NB4 (cell line): ENCODE measurements at regions not wholly inside any gene's neighbourhood (a gene's known extent, or its start where the extent isn't known, plus 50 kb on each side); places are given as distances from the start of the nearest gene placed in this dataset.

Experiments used
- DNase-seq: peaks from one replicate; pipeline ENCODE4 v3.0.0; 2010; ENCODE audit warnings: low read depth
- H3K4me3 ChIP-seq: one replicate; pipeline ENCODE4 v1.5.1; 2011; ENCODE audit warnings: mild to moderate bottlenecking, low read depth, low read length, moderate library complexity
- MYC ChIP-seq: IDR thresholded peaks from 2 replicates; pipeline ENCODE4 v1.6.1; 2011; ENCODE audit warnings: low read depth, low read length
- POLR2A ChIP-seq: IDR thresholded peaks from 2 replicates; pipeline ENCODE4 v1.6.1; 2011; ENCODE audit warnings: mild to moderate bottlenecking; ENCODE audit not compliant: insufficient read length; ENCODE audit errors: extremely low read depth
- TF ChIP-seq, protein P1 (sequence below): IDR thresholded peaks from 2 replicates; pipeline ENCODE4 v1.6.1; 2011; ENCODE audit warnings: low read depth, low read length
- TF ChIP-seq, protein P2 (sequence below): IDR thresholded peaks from one replicate; pipeline ENCODE4 v1.5.1; 2012; ENCODE audit warnings: low read depth, low read length

DNA sequence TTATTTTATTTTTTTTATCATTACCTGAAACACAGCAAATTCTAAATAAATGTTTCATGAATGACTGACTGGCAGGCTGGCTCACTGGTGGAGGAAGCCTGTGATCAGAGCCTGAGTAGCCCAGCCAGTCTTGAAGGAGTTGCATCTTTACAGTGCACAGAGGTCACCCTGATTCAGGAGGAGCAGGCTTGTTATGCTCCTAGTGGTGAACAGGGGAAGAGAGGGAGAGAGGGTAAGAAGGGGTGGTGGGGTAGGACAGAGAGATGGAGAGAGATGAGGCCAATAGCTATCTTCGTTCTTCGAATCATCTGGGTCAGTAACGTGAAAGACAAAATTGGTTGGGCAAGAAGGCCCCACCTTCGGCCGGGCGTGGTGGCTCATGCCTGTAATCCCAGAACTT lies 202.6 kb upstream of the MCTP2 start:
- H3K4me3 ChIP-seq: no peak overlapping the region
- TF ChIP-seq, protein P1, sequence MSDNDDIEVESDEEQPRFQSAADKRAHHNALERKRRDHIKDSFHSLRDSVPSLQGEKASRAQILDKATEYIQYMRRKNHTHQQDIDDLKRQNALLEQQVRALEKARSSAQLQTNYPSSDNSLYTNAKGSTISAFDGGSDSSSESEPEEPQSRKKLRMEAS: no peak
- TF ChIP-seq, protein P2, sequence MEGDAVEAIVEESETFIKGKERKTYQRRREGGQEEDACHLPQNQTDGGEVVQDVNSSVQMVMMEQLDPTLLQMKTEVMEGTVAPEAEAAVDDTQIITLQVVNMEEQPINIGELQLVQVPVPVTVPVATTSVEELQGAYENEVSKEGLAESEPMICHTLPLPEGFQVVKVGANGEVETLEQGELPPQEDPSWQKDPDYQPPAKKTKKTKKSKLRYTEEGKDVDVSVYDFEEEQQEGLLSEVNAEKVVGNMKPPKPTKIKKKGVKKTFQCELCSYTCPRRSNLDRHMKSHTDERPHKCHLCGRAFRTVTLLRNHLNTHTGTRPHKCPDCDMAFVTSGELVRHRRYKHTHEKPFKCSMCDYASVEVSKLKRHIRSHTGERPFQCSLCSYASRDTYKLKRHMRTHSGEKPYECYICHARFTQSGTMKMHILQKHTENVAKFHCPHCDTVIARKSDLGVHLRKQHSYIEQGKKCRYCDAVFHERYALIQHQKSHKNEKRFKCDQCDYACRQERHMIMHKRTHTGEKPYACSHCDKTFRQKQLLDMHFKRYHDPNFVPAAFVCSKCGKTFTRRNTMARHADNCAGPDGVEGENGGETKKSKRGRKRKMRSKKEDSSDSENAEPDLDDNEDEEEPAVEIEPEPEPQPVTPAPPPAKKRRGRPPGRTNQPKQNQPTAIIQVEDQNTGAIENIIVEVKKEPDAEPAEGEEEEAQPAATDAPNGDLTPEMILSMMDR: no peak
- TF ChIP-seq MYC: no peak
- TF ChIP-seq POLR2A: no peak
- no peak for DNase-seq

DNA sequence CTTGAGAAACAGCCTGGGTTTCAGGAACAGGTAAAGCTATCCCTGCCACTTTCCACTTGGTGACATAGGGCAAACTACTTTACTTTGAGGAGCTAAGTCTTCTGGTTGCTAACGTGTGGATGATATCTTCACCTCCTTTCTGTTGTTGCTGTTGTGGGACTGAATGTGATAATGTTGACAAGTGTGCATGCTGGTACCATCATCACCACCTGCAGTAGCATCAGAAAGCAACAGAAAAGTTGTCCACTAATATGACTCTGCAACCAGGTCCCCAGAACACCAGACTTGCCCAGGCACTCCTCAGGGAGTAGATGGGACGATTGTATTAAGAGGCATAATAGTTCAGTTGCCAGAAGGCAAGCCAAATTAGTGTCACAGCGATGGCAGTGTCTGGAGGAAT lies 203.2 kb upstream of the MCTP2 start:
- no peak overlapping the region for H3K4me3 ChIP-seq
- TF ChIP-seq POLR2A (no peak), MYC (no peak)
- TF ChIP-seq, protein P2: no peak
- TF ChIP-seq, protein P1: no peak
- no peak for DNase-seq

DNA sequence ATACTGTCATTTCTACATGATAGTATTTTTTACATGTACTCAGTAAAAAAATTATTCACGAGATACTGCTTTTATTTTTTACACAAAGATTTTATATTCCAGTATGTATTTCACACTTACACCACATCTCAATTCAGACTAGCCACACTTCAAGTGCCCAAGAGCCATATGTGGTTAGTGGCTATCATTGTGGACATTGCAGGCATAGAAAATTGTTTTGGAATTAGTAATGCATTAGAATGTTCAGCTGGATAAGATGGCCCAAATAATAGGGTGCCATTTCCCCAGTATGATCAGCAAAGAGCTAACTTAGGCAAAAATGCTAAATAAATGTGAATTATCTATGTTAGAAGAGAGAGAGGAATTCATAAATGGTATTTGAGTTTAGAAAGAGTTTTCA lies 203.8 kb upstream of the MCTP2 start:
- no peak overlapping the region for H3K4me3 ChIP-seq
- no peak for DNase-seq
- TF ChIP-seq, protein P1: no peak
- TF ChIP-seq POLR2A (no peak), MYC (no peak)
- TF ChIP-seq, protein P2: no peak

DNA sequence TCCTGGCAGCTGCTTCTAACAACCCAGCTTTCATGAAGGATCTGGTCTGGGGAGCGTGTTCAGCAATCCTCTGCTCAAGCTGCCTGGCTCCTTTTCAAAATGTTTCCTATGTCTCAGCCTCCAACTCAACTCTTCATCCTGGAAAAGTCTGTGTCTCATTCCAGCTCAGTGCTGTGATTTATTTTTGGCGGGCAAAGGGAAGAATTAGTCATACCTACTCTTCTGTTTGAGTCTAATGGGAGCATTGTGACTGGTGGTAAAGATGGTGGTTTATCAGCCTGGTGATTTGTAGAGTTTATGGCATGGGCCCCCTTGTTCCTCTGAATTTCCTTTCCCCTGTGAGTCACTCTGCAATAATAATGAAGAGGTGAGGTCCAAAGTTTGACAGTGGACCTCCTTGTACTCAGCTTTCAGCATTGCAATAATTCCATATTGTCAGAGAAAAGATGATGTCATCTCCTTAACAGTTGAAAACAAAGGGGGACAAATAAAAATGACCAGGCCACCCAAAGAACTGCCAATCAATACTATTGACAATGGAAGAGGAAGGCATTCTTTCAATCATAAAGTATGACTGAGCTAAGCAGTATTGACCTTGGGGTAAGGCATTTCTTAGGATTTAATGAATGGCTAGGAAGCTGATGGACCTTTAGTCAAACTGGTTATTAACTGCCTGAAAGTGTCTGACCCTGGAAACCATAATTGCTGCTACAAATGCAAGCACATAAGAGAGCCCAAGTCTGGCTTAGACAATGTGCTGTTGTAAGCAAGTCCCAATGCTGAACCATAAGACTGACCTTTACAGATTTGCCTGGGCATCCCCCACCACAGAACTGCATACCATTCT lies 204.7 kb upstream of the MCTP2 start:
- no peak for TF ChIP-seq POLR2A
- H3K4me3 ChIP-seq: no peak overlapping the region
- DNase-seq: no peak

DNA sequence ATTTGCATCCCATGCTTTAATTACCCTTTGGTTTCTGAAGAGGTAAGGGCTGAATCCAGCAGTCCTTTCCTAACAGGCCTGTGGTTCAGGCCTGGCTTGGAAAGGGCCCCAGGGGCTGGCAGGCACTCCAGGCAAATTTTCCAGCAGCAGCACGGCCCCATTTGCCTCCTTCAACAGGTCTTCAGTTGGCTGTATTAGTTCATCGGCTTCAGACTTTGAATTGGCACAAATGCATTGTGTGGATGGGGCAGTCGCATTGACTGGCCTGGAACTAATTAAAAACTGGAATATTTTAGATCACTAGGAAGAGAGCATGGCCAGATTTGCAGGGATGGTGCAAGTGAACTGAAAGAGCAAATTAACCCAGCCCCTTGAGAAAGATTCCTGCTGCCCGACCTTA lies 207.8 kb upstream of the MCTP2 start:
- TF ChIP-seq, protein P2: no peak
- TF ChIP-seq MYC (no peak), POLR2A (no peak)
- TF ChIP-seq, protein P1: no peak
- H3K4me3 ChIP-seq: no peak overlapping the region
- no peak for DNase-seq

DNA sequence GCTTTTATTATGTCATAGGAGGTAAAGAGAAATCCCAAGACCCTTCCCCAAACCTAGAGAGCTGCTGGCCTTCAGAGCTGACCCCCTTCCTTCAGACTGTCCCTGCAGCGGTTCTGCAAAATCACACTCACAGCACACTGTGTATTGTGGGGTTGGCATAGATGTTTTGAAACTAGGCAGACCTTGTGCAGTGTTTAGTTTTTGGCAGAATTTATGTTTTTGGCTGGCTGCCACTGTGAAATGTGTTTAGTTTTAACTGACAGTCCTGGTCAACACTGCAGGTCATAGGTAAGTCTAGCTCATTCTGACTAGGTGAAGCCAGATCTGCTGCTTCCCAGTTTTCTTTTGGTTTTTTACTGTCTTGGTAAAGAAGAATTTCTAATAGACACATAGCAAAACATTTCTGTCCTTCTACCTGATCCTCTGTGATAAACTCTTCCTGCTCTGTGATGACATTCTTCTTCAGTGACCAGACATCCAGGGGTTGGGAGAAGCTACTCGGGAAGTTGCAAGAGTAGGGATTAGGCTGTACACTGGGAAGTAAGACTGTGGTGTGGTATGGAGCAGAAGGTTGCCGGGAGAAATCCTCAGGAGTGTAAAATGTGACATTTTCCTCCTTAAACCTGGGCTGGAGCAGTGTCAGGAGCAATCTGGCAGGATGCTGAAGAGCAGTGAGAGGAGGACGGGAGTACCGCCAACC lies 209.6 kb upstream of the MCTP2 start:
- DNase-seq: no peak
- H3K4me3 ChIP-seq: no peak overlapping the region
- TF ChIP-seq MYC: no peak
- TF ChIP-seq, protein P1: no peak
- no peak for TF ChIP-seq POLR2A
- TF ChIP-seq, protein P2: no peak
